ENCODE measurements at regions not wholly inside any gene's neighbourhood (a gene's known extent, or its start where the extent isn't known, plus 50 kb on each side); places are given as distances from the start of the nearest gene placed in this dataset.
"Not testable (repeated sequence)": the region's sequence is repeated elsewhere in the genome, so short reads cannot be mapped to it uniquely, and the experiment has no call there.

DNA sequence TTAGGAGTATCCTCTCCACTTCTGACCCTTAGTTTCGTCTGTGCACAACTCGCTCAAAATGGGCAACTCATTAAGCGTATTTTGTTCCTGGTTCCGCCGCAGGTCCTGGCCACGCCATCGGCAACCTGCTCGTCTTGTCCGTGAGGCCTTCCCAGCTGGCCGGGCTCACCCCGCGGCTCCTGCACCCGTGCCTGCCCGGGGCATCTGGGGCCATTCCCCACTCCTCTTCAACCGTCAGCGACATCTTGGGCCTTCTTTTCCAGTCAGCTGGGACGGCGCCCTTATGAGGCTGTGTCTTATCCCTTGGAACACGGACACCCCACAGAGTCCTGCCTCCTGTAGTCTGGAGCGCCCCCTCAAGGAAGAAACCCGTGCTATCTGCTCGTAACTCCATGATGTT, 271.9 kb upstream of the NRSN1 start:
- TF ChIP-seq POLR2A (IDR thresholded peaks at IDR 0.05), result not testable (repeated sequence)
- TF ChIP-seq, protein P1, sequence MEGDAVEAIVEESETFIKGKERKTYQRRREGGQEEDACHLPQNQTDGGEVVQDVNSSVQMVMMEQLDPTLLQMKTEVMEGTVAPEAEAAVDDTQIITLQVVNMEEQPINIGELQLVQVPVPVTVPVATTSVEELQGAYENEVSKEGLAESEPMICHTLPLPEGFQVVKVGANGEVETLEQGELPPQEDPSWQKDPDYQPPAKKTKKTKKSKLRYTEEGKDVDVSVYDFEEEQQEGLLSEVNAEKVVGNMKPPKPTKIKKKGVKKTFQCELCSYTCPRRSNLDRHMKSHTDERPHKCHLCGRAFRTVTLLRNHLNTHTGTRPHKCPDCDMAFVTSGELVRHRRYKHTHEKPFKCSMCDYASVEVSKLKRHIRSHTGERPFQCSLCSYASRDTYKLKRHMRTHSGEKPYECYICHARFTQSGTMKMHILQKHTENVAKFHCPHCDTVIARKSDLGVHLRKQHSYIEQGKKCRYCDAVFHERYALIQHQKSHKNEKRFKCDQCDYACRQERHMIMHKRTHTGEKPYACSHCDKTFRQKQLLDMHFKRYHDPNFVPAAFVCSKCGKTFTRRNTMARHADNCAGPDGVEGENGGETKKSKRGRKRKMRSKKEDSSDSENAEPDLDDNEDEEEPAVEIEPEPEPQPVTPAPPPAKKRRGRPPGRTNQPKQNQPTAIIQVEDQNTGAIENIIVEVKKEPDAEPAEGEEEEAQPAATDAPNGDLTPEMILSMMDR (IDR thresholded peaks at IDR 0.05 in 8 of 11, conservative IDR thresholded peaks at IDR 0.05 in 3 of 11), result not testable (repeated sequence)
